Ectodermal cell (in vitro differentiated cells): ENCODE measurements at regions not wholly inside any gene's neighbourhood (a gene's known extent, or its start where the extent isn't known, plus 50 kb on each side); places are given as distances from the start of the nearest gene placed in this dataset.

Source experiments
- H3K27ac ChIP-seq: 2 replicates; pipeline ENCODE4 v1.7.0; 2013; ENCODE audit warnings: mild to moderate bottlenecking, low read depth, low read length; ENCODE audit not compliant: insufficient read depth, poor library complexity, severe bottlenecking
- H3K27me3 ChIP-seq: 2 replicates; pipeline ENCODE4 v1.7.0; 2013; ENCODE audit warnings: mild to moderate bottlenecking, low read length; ENCODE audit not compliant: insufficient read depth, control insufficient read depth, poor library complexity, severe bottlenecking
- H3K36me3 ChIP-seq: one replicate; pipeline ENCODE4 v1.7.0; 2013; ENCODE audit warnings: low read length; ENCODE audit not compliant: control insufficient read depth, insufficient read depth
- H3K4me1 ChIP-seq: one replicate; pipeline ENCODE4 v1.7.0; 2013; ENCODE audit warnings: low read length; ENCODE audit not compliant: control insufficient read depth, insufficient read depth
- H3K4me3 ChIP-seq: 2 replicates; pipeline ENCODE4 v1.7.0; 2013; ENCODE audit warnings: low read depth, low read length, control low read depth; ENCODE audit not compliant: insufficient read depth
- H3K9me3 ChIP-seq: 2 replicates; pipeline ENCODE4 v1.7.0; 2013; ENCODE audit warnings: mild to moderate bottlenecking, low read length, moderate library complexity; ENCODE audit not compliant: control insufficient read depth
- WGBS, 2 experiments: methylation state at CpG; one replicate each; pipeline ENCODE4 v1.1.7; 2013; ENCODE audit warnings: missing lambda C conversion rate in 2 of 2; 5-methylcytosine and 5-hydroxymethylcytosine counted together

DNA sequence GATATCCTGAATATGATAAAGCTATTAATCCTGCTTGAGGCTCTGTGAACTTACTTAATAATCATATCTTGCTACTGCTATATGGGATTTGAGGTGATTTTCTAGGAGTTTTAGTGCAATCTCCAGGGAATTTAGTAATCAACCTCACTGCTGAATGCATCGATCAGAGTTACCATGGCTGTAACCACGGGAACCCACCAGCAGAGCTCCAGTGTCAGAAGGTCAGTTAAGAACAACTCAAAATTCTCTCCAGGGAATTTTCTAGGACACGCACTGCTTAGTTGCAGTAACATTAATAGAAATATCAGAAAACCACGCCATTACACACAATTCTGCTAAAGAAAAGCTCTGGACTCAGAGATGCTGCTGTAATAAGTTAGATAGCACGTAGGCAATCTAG, 1477.2 kb upstream of the TENM3 start:
- Histone ChIP-seq H3K36me3 (no peaks in the 10 kb centered on the region), H3K27ac (no peak overlapping the region), H3K4me3 (no peak overlapping the region), H3K27me3 (no peaks in the 10 kb centered on the region), H3K9me3 (no peaks in the 10 kb centered on the region), H3K4me1 (peaks cover 17% of the 10 kb centered on the region)
- 46 to 67% methylated on average over 3 to 5 of the region's 5 CpGs for WGBS, 2 experiments

DNA sequence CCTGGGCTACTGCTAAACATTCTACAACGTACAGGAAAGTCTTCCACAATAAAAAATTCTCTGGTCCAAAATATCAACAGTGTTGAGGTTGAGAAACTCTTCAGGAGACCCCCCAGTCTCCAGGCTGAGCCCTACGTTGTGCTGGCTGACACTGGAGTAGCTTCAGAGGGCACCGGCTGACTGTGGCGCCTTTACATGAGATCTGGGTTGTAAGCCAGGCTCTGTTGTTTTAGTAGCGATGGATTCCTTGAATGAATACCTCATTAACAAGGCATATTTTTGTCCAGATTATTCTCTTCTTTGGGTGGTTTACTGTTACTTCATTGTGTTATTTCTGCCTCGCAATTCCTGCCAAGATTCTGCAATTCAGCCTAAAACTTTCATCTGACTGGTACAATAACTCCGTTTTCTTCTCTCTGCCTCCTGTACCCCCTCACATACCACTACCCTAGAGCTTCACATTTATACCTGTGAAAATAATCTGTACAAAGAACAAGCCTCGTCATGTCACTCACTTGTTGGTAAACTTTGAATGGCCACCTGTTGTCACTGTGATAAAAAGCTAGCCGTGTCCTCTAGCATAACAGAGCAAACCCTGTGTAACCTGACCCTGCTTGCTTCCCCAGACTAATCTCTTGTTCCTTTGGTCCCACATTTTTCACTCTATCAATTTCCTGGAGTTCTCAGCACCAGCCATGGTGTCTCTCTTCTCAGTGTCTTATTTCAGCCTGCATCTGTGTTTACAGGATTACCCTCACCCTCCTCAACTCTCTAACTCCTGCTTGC, 1476.1 kb upstream of the TENM3 start:
- H3K27me3 ChIP-seq, result no peaks in the 10 kb centered on the region
- 63 to 65% methylated on average over 9 of the region's 9 CpGs for WGBS, 2 experiments
- H3K27ac ChIP-seq, result peak overlapping the region; percentile 39
- H3K9me3 ChIP-seq, result no peaks in the 10 kb centered on the region
- no peaks in the 10 kb centered on the region for H3K36me3 ChIP-seq
- H3K4me3 ChIP-seq, result no peak overlapping the region
- peaks cover 17% of the 10 kb centered on the region for H3K4me1 ChIP-seq

DNA sequence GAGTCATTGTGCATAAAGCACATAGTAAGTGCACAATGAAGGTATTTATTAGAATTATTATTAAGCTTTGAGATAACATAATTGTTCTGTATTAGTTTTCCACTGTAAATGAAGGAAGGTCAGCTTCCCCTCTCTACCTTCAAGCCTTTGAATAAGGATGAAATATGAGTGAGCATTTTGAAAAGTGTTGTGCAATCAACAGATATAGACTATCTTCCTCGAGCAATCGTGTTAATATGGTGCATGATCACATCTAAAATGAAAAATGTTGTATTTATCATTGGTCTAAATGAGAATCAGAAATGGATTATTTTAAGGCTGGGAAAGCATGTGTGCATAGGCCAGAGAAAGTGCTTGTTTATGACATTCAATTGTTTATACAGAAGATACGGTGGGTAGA, 1474.6 kb upstream of the TENM3 start:
- Histone ChIP-seq H3K27me3 (no peaks in the 10 kb centered on the region), H3K9me3 (no peaks in the 10 kb centered on the region), H3K4me1 (peaks cover 17% of the 10 kb centered on the region), H3K4me3 (no peak overlapping the region), H3K36me3 (no peaks in the 10 kb centered on the region), H3K27ac (no peak overlapping the region)
- WGBS, 2 experiments, result 95 to 97% methylated on average over 3 of the region's 3 CpGs

DNA sequence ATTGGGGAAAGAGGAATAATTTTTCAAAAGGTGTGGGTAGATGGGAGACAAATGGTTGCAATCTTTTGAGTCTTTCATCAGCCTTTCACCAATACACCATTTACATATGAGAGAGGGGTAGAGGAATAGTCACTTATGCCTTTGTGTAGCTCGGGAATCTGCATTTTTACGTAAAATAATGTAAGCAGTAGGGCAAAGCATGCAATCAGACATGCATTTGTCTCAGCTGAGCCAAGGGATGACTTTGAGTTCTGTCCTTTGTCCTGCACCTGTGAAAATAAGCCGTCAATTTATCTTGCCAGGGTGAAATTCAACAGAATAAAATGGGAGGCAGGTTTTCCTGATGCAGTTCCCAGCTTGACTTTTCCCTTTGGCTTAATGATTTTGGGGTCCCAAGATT, 1473.4 kb upstream of the TENM3 start:
- Histone ChIP-seq H3K4me1 (peaks cover 17% of the 10 kb centered on the region), H3K27me3 (no peaks in the 10 kb centered on the region), H3K27ac (no peak overlapping the region), H3K36me3 (no peaks in the 10 kb centered on the region), H3K9me3 (no peaks in the 10 kb centered on the region), H3K4me3 (no peak overlapping the region)
- 88 to 91% methylated on average over 3 of the region's 3 CpGs for WGBS, 2 experiments

DNA sequence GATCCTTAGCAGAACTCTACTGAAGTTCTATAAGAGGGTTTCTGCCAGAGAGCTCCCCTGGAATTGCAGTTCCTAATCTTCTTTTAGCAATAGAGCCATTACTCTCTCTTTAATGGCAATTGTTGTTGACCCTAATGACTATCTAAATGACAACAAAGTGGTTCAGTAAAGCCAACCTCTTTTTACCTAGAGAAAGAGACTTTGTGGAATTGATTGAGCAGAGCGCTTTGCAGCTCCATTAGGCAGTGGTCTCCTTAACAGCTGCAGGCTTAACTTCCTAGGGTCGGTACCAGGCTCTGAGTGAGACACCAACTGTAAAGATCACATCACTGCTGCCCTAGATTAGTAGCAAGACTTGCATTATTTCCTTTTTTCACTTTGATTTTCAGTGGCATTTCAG, 1472.9 kb upstream of the TENM3 start:
- Histone ChIP-seq H3K4me3 (no peak overlapping the region), H3K4me1 (peaks cover 17% of the 10 kb centered on the region), H3K27ac (no peak overlapping the region), H3K9me3 (no peaks in the 10 kb centered on the region), H3K27me3 (no peaks in the 10 kb centered on the region), H3K36me3 (no peaks in the 10 kb centered on the region)
- WGBS, 2 experiments, result 57 to 72% methylated on average over 2 of the region's 2 CpGs

DNA sequence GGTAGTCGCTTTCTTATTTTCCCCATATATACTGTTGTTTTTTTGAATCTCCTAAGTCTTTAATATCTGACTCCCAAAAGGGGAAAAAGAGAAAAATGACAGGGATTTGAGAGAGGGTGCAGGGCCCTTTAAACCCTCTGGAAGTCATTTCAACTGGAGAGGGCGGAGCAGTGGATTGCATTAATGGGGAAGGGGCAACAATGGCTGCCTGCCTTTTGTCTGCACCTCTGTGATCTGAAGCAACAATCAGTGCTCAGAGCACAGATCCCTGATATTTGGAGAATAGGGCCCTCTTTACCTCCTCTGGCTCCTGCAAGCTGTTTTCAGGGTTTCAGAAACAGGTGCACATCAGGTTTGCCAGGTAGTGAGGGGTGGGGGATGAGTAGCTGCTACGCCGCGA, 1458.3 kb upstream of the TENM3 start:
- Histone ChIP-seq H3K9me3 (no peaks in the 10 kb centered on the region), H3K27ac (no peak overlapping the region), H3K36me3 (no peaks in the 10 kb centered on the region), H3K27me3 (no peaks in the 10 kb centered on the region), H3K4me1 (no peaks in the 10 kb centered on the region), H3K4me3 (no peak overlapping the region)
- WGBS, 2 experiments, result 94 to 95% methylated on average over 4 to 5 of the region's 5 CpGs

DNA sequence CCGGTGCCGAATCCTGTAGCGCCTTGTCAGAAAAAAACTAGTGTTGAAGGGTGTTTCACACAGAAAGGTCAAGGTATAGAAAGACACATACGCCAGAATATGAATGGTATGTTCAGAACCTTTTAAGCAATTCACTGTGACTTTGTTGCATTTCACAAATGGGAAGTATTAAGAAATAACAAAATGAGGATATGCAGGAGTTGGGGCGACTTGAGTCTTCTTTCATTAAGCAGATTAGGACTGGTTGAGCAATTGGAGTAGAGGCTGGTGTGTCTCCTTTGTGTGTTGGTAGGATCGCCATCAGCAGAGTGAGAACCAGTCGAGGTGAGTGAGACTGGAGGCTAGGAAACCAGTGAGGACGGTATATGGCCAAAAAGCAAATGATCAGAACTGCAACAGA, 1454.5 kb upstream of the TENM3 start:
- Histone ChIP-seq H3K36me3 (no peaks in the 10 kb centered on the region), H3K4me3 (no peak overlapping the region), H3K4me1 (no peaks in the 10 kb centered on the region), H3K9me3 (no peaks in the 10 kb centered on the region), H3K27me3 (no peaks in the 10 kb centered on the region), H3K27ac (no peak overlapping the region)
- 94 to 98% methylated on average over 8 of the region's 8 CpGs for WGBS, 2 experiments

DNA sequence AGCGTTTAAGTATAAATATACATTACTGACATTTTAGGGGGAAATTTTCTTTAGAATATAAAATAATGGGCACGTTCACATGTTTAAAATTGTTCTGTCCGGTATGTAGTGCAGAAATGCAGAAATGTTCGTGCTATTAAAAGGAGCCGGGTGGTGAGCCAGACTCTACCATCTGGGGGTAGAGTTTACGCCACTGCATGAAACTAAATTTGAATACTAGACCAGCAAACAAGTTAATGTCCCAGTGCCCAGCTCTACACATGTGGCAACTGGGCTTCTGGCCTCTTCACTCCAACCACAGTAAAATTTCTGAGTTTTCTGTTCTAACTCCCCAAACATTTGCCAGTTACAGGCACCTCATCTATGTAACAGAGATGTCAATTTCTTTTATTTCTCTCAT, 1453.3 kb upstream of the TENM3 start:
- Histone ChIP-seq H3K4me1 (no peaks in the 10 kb centered on the region), H3K36me3 (no peaks in the 10 kb centered on the region), H3K27me3 (no peaks in the 10 kb centered on the region), H3K27ac (no peak overlapping the region), H3K4me3 (no peak overlapping the region), H3K9me3 (no peaks in the 10 kb centered on the region)
- WGBS, 2 experiments, result 93 to 96% methylated on average over 5 of the region's 6 CpGs

DNA sequence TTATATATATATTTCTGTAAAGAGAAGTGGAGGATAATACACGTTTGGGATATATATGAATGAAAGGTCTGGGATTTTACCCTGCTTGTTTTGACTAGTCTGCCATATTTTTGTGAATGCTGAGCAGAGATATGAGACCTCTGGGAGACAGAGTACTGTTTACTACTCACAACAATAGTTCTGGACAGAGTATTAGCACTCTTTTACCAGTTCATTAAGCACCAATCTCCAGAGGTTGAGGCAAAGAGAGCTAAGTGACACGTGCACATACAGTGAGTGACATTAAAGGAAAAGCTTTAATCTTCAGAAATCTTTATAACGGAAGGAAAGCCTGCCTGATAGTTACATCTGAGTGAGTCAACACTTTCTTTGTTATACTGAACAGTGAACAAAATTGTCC, 1452.7 kb upstream of the TENM3 start:
- Histone ChIP-seq H3K36me3 (no peaks in the 10 kb centered on the region), H3K9me3 (no peaks in the 10 kb centered on the region), H3K4me1 (no peaks in the 10 kb centered on the region), H3K27ac (no peak overlapping the region), H3K27me3 (no peaks in the 10 kb centered on the region), H3K4me3 (no peak overlapping the region)
- WGBS, 2 experiments, result 90 to 94% methylated on average over 3 of the region's 3 CpGs

DNA sequence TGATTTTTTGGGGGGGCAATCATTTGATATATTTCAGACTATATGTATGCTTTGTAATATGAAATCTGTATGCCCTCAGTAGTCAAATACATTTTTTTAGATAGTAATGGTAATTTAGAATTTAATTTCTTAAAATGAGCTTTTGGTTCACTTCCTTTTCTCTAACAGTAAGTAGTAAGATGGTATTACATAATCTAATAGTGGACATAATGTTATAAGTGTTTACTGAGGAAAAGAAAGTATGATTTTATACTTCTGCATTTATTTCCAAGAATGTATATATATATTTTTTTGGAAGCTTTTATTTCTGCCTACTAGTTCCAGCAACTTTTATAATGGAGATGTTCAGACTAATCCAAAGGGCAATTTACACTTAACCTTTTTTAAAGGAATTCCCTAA, 1450.7 kb upstream of the TENM3 start:
- no peaks in the 10 kb centered on the region for H3K9me3 ChIP-seq
- H3K27me3 ChIP-seq, result no peaks in the 10 kb centered on the region
- no peaks in the 10 kb centered on the region for H3K4me1 ChIP-seq
- H3K4me3 ChIP-seq, result no peak overlapping the region
- no peak overlapping the region for H3K27ac ChIP-seq
- H3K36me3 ChIP-seq, result no peaks in the 10 kb centered on the region

DNA sequence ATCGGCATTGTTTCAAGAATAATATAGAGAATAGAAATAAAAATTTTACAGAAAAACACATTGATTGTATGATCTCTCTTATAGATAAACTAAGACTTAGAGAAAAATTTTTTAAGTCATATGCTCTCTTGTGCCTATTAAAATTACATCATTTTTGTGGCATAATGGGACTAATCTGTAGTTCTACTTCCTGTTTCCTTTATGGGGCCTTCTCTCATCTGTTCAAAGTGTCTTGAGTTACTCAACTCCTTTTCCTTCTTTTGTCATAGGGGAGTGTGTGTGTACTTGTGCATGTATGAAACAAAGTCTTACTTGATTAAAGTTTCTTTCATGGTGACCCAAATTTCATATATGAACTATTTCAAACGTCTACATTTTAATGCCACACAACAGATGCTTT, 1448.9 kb upstream of the TENM3 start:
- WGBS, 2 experiments, result 91 to 100% methylated on average over 1 of the region's 2 CpGs
- no peak overlapping the region for H3K4me3 ChIP-seq

More for the DNA sequence above, 1448.9 kb upstream of the TENM3 start:
- no peaks in the 10 kb centered on the region for H3K27me3 ChIP-seq
- no peaks in the 10 kb centered on the region for H3K4me1 ChIP-seq
- no peak overlapping the region for H3K27ac ChIP-seq
- no peaks in the 10 kb centered on the region for H3K9me3 ChIP-seq
- H3K36me3 ChIP-seq, result no peaks in the 10 kb centered on the region
